DND-41 (cell line): ENCODE measurements at regions not wholly inside any gene's neighbourhood (a gene's known extent, or its start where the extent isn't known, plus 50 kb on each side); places are given as distances from the start of the nearest gene placed in this dataset.

Source experiments
- CTCF ChIP-seq: IDR thresholded peaks from 2 replicates; pipeline ENCODE4 v1.5.1; 2012; ENCODE audit warnings: borderline replicate concordance, low read length, moderate library complexity, mild to moderate bottlenecking; ENCODE audit not compliant: poor library complexity, severe bottlenecking; ENCODE audit errors: extremely low read depth
- EZH2 ChIP-seq: IDR thresholded peaks from 3 replicates; pipeline ENCODE4 v1.6.1; 2012; ENCODE audit warnings: borderline replicate concordance, low read depth, mild to moderate bottlenecking, moderate library complexity, low read length, inconsistent platforms; ENCODE audit not compliant: severe bottlenecking

GRCh38 chr16:8377864-8378263 is 212.4 kb downstream of the TMEM114 start:
- TF ChIP-seq CTCF (no peak), EZH2 (no peak)
